ENCODE measurements at regions not wholly inside any gene's neighbourhood (a gene's known extent, or its start where the extent isn't known, plus 50 kb on each side); places are given as distances from the start of the nearest gene placed in this dataset.
"Not testable (repeated sequence)": the region's sequence is repeated elsewhere in the genome, so short reads cannot be mapped to it uniquely, and the experiment has no call there.

DNA sequence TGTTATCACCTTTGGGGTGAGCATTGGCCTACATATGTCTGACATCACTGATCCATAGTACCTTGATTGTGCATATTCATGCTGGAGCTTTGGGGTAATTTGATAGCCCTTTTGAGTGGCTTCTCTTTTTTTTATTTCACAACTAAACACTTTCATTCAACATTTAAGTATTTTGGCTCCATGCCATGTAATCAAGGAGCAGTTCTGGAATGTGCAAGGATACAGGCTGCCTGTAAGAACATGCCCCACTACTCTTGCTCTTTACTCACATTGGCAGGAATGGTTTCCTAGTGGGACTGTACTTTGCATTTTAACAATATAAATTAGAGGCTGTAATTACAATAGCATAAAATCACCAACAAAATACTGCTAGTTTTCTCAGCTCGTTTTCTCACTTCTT lies 300.7 kb upstream of the SPAG17 start:
- peaks cover 21% of the 10 kb centered on the region for H3K9me3 Mint-ChIP-seq
- no peak for DNase-seq

DNA sequence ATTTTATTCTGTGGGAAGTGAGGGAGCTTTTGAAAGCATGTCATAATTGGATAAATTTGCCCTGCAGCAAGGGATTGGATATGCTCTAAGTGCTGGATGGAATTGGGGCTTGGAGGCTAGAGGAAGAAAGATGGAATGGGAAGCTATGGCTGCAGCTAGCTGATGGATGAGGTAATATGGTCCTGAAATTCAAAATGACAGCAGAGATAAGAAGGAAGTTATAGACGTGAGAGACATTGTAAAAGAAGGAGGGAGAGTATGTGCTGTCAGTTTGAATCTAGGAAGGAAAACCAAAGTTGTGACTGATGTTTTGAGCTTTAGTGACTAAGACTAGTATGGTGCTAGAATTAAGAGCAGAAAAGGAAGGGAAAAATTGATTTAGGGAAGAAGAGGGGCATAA lies 299.9 kb upstream of the SPAG17 start:
- DNase-seq (no peak), ATAC-seq (no peak)
- Mint-ChIP-seq H3K36me3 (ENCODE audit: low read depth) (no peaks in the 10 kb centered on the region), H3K4me3 (no peak overlapping the region), H3K27me3 (no peaks in the 10 kb centered on the region), H3K4me1 (no peaks in the 10 kb centered on the region), H3K27ac (no peak overlapping the region), H3K9me3 (peaks cover 21% of the 10 kb centered on the region)

More for the DNA sequence above, 300.7 kb upstream of the SPAG17 start:
- H3K36me3 Mint-ChIP-seq (ENCODE audit: low read depth): no peaks in the 10 kb centered on the region
- H3K4me1 Mint-ChIP-seq: no peaks in the 10 kb centered on the region
- no peak overlapping the region for H3K4me3 Mint-ChIP-seq
- H3K27ac Mint-ChIP-seq: no peak overlapping the region
- ATAC-seq: no peak
- no peaks in the 10 kb centered on the region for H3K27me3 Mint-ChIP-seq

- H3K27ac Mint-ChIP-seq: no peak overlapping the region
- ATAC-seq (no peak), DNase-seq (no peak)
- no peaks in the 10 kb centered on the region for H3K36me3 Mint-ChIP-seq (ENCODE audit: low read depth)
- H3K4me3 Mint-ChIP-seq: no peak overlapping the region
- H3K27me3 Mint-ChIP-seq: no peaks in the 10 kb centered on the region
- H3K4me1 Mint-ChIP-seq: no peaks in the 10 kb centered on the region
- peaks cover 21% of the 10 kb centered on the region for H3K9me3 Mint-ChIP-seq
These were observed 298.4 kb upstream of the SPAG17 start for GRCh38 chr1:118483245-118484006.

GRCh38 chr1:118481126-118481525 lies 296.1 kb upstream of the SPAG17 start:
- Mint-ChIP-seq H3K36me3 (ENCODE audit: low read depth) (no peaks in the 10 kb centered on the region), H3K4me3 (no peak overlapping the region), H3K27ac (no peak overlapping the region), H3K4me1 (no peaks in the 10 kb centered on the region), H3K27me3 (no peaks in the 10 kb centered on the region), H3K9me3 (peaks cover 17% of the 10 kb centered on the region)
- ATAC-seq: no peak
- DNase-seq: no peak

DNA sequence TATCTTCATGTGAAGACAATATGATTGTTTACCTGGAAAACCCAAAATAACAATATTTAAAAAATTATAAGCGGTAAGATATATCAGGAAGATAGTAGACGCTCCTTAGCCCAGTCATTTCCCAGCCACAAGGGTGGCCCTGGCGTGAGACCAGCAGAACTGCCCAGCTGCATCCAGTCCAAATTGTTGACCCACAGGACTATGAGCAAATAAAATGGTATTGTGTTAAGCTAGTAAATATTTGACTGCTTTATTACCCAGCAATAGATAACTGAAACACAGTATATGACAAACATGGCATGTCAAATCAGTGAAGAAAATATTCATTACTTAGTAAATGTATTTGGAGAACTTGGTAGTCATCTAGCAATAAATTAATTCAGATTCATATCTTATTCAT lies 294.3 kb upstream of the SPAG17 start:
- no peak for DNase-seq
- Mint-ChIP-seq H3K4me3 (no peak overlapping the region), H3K4me1 (no peaks in the 10 kb centered on the region), H3K27me3 (no peaks in the 10 kb centered on the region), H3K9me3 (peaks cover 19% of the 10 kb centered on the region), H3K36me3 (ENCODE audit: low read depth) (no peaks in the 10 kb centered on the region), H3K27ac (no peak overlapping the region)
- ATAC-seq: no peak

GRCh38 chr1:118473825-118474224 lies 288.8 kb upstream of the SPAG17 start:
- Mint-ChIP-seq H3K9me3 (peaks cover 16% of the 10 kb centered on the region), H3K27ac (no peak overlapping the region), H3K27me3 (no peaks in the 10 kb centered on the region), H3K4me3 (no peak overlapping the region), H3K36me3 (ENCODE audit: low read depth) (no peaks in the 10 kb centered on the region), H3K4me1 (no peaks in the 10 kb centered on the region)
- no peak for DNase-seq
- ATAC-seq: no peak

GRCh38 chr1:118464460-118464859 lies 279.4 kb upstream of the SPAG17 start:
- H3K9me3 Mint-ChIP-seq: peaks cover 18% of the 10 kb centered on the region
- not testable (repeated sequence) for H3K27ac Mint-ChIP-seq; H3K4me1 Mint-ChIP-seq; ATAC-seq; H3K27me3 Mint-ChIP-seq; H3K36me3 Mint-ChIP-seq (ENCODE audit: low read depth); DNase-seq; H3K4me3 Mint-ChIP-seq

- Mint-ChIP-seq H3K36me3 (ENCODE audit: low read depth) (no peaks in the 10 kb centered on the region), H3K9me3 (peaks cover 25% of the 10 kb centered on the region), H3K4me1 (no peaks in the 10 kb centered on the region), H3K4me3 (no peak overlapping the region), H3K27ac (no peak overlapping the region), H3K27me3 (no peaks in the 10 kb centered on the region)
- ATAC-seq: no peak
- DNase-seq: no peak
These were observed 276.1 kb upstream of the SPAG17 start for GRCh38 chr1:118461154-118461553.

- H3K36me3 Mint-ChIP-seq (ENCODE audit: low read depth): no peaks in the 10 kb centered on the region
- DNase-seq: no peak
- no peaks in the 10 kb centered on the region for H3K27me3 Mint-ChIP-seq
- no peaks in the 10 kb centered on the region for H3K4me1 Mint-ChIP-seq
- H3K9me3 Mint-ChIP-seq: peaks cover 33% of the 10 kb centered on the region
- no peak overlapping the region for H3K4me3 Mint-ChIP-seq
- no peak for ATAC-seq
- H3K27ac Mint-ChIP-seq: no peak overlapping the region
These were observed 274.8 kb upstream of the SPAG17 start for GRCh38 chr1:118459871-118460270.

DNA sequence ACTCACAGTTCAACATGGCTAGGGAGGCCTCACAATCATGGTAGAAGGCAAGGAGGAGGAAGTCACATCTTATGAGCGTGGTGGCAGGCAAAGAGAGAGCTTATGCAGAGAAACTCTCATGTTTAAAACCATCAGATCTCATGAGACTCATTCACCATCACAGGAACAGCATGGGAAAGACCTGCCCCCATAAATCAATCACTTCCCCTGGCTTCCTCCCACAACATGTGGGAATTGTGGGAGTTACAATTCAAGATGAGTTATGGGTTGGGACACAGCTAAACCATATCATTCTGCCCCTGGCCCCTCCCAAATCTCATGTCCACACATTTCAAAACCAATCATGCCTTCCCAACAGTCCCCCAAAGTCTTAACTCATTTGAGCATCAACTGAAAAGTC lies 268.8 kb upstream of the SPAG17 start:
- H3K9me3 Mint-ChIP-seq: peaks cover 22% of the 10 kb centered on the region
- H3K4me3 Mint-ChIP-seq; DNase-seq; H3K36me3 Mint-ChIP-seq (ENCODE audit: low read depth); H3K27ac Mint-ChIP-seq; H3K27me3 Mint-ChIP-seq; H3K4me1 Mint-ChIP-seq; ATAC-seq: not testable (repeated sequence)

GRCh38 chr1:118445156-118445555 lies 260.1 kb upstream of the SPAG17 start:
- H3K4me1 Mint-ChIP-seq: no peaks in the 10 kb centered on the region
- DNase-seq: no peak
- H3K27ac Mint-ChIP-seq: no peak overlapping the region
- ATAC-seq: no peak
- no peaks in the 10 kb centered on the region for H3K36me3 Mint-ChIP-seq (ENCODE audit: low read depth)
- no peaks in the 10 kb centered on the region for H3K27me3 Mint-ChIP-seq
- no peak overlapping the region for H3K4me3 Mint-ChIP-seq
- H3K9me3 Mint-ChIP-seq: peaks cover 18% of the 10 kb centered on the region

- H3K27me3 Mint-ChIP-seq: no peaks in the 10 kb centered on the region
- peaks cover 10% of the 10 kb centered on the region for H3K9me3 Mint-ChIP-seq
- H3K4me1 Mint-ChIP-seq: no peaks in the 10 kb centered on the region
- DNase-seq (no peak), ATAC-seq (no peak)
- H3K36me3 Mint-ChIP-seq (ENCODE audit: low read depth): no peaks in the 10 kb centered on the region
- no peak overlapping the region for H3K27ac Mint-ChIP-seq
- no peak overlapping the region for H3K4me3 Mint-ChIP-seq
These were observed 257.2 kb upstream of the SPAG17 start for GRCh38 chr1:118442214-118442613.

DNA sequence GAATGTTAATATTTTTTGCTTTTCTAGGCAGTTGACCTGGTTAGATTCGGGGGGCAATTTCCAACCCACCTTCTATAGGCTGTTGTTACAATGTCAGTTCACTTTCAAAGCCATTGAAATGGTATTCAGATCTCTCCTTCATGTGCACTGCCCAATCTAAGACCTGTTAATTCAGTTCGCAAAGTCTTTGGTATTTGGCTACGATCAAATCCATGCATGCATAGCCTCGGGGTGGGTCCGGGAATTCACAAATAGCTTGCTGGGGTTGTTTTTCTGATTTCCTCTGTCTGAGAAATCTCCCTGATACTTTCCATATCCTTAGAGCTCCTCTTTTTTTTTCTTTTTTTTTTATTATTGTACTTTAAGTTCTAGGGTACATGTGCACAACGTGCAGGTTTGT lies 252.6 kb upstream of the SPAG17 start:
- Mint-ChIP-seq H3K27ac (no peak overlapping the region), H3K27me3 (no peaks in the 10 kb centered on the region), H3K4me1 (no peaks in the 10 kb centered on the region), H3K4me3 (no peak overlapping the region), H3K9me3 (peaks cover 1% of the 10 kb centered on the region), H3K36me3 (ENCODE audit: low read depth) (no peaks in the 10 kb centered on the region)
- no peak for ATAC-seq
- DNase-seq: no peak

GRCh38 chr1:118429856-118430255 lies 244.8 kb upstream of the SPAG17 start:
- Mint-ChIP-seq H3K4me1 (no peaks in the 10 kb centered on the region), H3K27ac (no peak overlapping the region), H3K36me3 (ENCODE audit: low read depth) (no peaks in the 10 kb centered on the region), H3K9me3 (peaks cover 5% of the 10 kb centered on the region), H3K4me3 (no peak overlapping the region), H3K27me3 (no peaks in the 10 kb centered on the region)
- ATAC-seq: no peak
- DNase-seq: no peak

GRCh38 chr1:118421868-118422350 lies 236.9 kb upstream of the SPAG17 start:
- Mint-ChIP-seq H3K4me1 (no peaks in the 10 kb centered on the region), H3K9me3 (no peaks in the 10 kb centered on the region), H3K27me3 (no peaks in the 10 kb centered on the region), H3K27ac (no peak overlapping the region), H3K36me3 (ENCODE audit: low read depth) (no peaks in the 10 kb centered on the region), H3K4me3 (no peak overlapping the region)
- no peak for ATAC-seq
- no peak for DNase-seq

DNA sequence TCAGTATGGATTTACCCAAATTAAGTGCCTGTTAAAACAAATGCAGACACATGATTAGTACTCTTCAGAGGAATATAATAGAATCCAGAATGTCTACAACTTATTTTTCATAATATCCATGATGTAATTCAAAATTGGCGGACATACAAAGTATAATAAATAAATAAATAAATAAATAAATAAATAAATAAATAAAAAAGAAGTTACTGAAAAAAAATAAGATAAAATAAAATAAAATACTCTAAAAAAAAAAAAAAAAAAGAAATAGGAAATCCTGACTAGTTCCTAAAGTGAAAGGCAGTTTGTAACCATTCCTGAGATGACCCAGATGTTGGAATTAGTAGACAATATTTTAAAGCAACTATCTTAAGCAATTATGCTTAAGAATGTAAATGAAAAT lies 219.0 kb upstream of the SPAG17 start:
- H3K4me1 Mint-ChIP-seq: no peaks in the 10 kb centered on the region
- no peak for DNase-seq
- peaks cover 19% of the 10 kb centered on the region for H3K9me3 Mint-ChIP-seq
- H3K27me3 Mint-ChIP-seq: no peaks in the 10 kb centered on the region
- H3K27ac Mint-ChIP-seq: no peak overlapping the region
- no peaks in the 10 kb centered on the region for H3K36me3 Mint-ChIP-seq (ENCODE audit: low read depth)
- ATAC-seq: no peak
- no peak overlapping the region for H3K4me3 Mint-ChIP-seq

All from activated naive CD8-positive, alpha-beta T cell treated with anti-CD3 and anti-CD28 coated beads, Interleukin-2, amount 50 U/mL, for 24 hours (primary cell).